Prostate gland (tissue), 2 donors: ENCODE measurements at regions not wholly inside any gene's neighbourhood (a gene's known extent, or its start where the extent isn't known, plus 50 kb on each side); places are given as distances from the start of the nearest gene placed in this dataset.
"Not testable (repeated sequence)": the region's sequence is repeated elsewhere in the genome, so short reads cannot be mapped to it uniquely, and the experiment has no call there.

Source experiments
- DNase-seq: peaks from one replicate; pipeline ENCODE4 v3.0.0-alpha.2; 2019; ENCODE audit warnings: low spot score
- H3K27ac ChIP-seq, 2 donors: fragments of 200-600 bp; sonication (generic); 2 replicates each; pipeline ENCODE4 v1.5.1; 2017 to 2019
- H3K27me3 ChIP-seq: fragments of 200-600 bp; sonication (generic); replicated peaks from 2 replicates; pipeline ENCODE4 v1.5.1; 2019; ENCODE audit not compliant: insufficient read depth
- H3K36me3 ChIP-seq, 2 donors: fragments of 200-600 bp; sonication (generic); 1 replicate in 1 of 2; 2 replicates in 1 of 2; pipeline versions ENCODE4 v1.5.1 to v1.8.1; 2017 to 2019
- H3K4me1 ChIP-seq: fragments of 200-600 bp; sonication (generic); replicated peaks from 2 replicates; pipeline ENCODE4 v1.5.1; 2019
- H3K4me3 ChIP-seq, 2 donors: fragments of 200-600 bp; sonication (generic); 2 replicates each; pipeline ENCODE4 v1.5.1; 2017 to 2019
- H3K9me3 ChIP-seq: fragments of 200-600 bp; sonication (generic); 2 replicates; pipeline ENCODE4 v1.5.1; 2017
- POLR2A ChIP-seq: fragments of 450-650 bp; IDR thresholded peaks from one replicate; pipeline ENCODE4 v1.6.1; 2016; ENCODE audit warnings: antibody characterized with exemption, mild to moderate bottlenecking
- POLR2AphosphoS5 ChIP-seq: sonication (generic); formaldehyde crosslinking; IDR thresholded peaks from one replicate; pipeline ENCODE4 v1.6.1; 2017; ENCODE audit warnings: antibody characterized with exemption
- WGBS: methylation state at CpG from one replicate; pipeline ENCODE4 v1.1.5; 2018; 5-methylcytosine and 5-hydroxymethylcytosine counted together
- intact Hi-C: fragments of 100-400 bp; cut with DNase I; formaldehyde crosslinking; loops from one replicate; pipeline ENCODE4 v1.14.2; 2022
- TF ChIP-seq, protein P1 (sequence below), 4 experiments: fragments of 200-600 bp in 2 of 4; fragments of 450-650 bp in 2 of 4; sonication (generic) in 2 of 4; IDR thresholded peaks; 1 replicate in 3 of 4; 2 replicates in 1 of 4; pipeline ENCODE4 v1.5.1; 2016 to 2019; ENCODE audit warnings: antibody characterized with exemption in 4 of 4, mild to moderate bottlenecking in 2 of 4, moderate library complexity in 2 of 4

DNA sequence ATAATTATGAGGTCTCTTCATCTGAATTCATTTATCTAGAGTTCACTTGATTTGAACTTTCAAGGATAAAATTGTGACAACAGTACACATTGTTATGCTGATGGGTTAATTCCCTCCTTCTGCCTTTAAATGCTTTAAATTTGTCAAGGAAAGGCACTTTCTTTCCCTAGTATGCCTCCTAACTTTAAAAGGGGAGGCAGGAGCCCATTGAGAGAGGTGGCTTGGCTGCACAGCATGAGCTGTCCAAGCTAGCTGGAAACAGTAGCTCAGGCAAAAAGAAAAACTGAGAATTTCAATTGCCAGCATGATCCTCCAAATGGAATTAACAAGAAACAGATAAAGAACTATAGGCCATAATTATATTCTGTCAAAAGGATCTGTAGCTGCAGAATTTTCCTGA, 243.3 kb upstream of the GRIK2 start:
- no peaks in the 10 kb centered on the region for H3K4me1 ChIP-seq

DNA sequence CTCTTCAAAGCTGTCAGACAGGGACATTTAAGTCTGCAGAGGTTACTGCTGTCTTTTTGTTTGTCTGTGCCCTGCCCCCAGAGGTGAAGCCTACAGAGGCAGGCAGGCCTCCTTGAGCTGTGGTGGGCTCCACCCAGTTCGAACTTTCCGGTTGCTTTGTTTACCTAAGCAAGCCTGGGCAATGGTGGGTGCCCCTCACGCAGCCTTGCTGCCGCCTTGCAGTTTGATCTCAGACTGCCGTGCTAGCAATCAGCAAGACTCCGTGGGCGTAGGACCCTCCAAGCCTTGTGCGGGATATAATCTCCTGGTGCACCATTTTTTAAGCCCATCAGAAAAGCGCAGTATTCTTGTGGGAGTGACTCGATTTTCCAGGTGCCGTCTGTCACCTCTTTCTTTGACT, 235.9 kb upstream of the GRIK2 start:
- intact Hi-C loops, H3K4me1 ChIP-seq, H3K27ac ChIP-seq, H3K36me3 ChIP-seq, DNase-seq, H3K27me3 ChIP-seq, H3K9me3 ChIP-seq, H3K4me3 ChIP-seq: not testable (repeated sequence)
- 80% methylated on average over 11 of the region's 11 CpGs for WGBS

More for the DNA sequence above, 243.3 kb upstream of the GRIK2 start:
- H3K36me3 ChIP-seq, result no peaks in the 10 kb centered on the region
- no peak for DNase-seq
- no peaks in the 10 kb centered on the region for H3K9me3 ChIP-seq
- H3K27ac ChIP-seq, result no peak overlapping the region
- intact Hi-C loops, result no loop called here
- no peak overlapping the region for H3K4me3 ChIP-seq
- H3K27me3 ChIP-seq, result no peaks in the 10 kb centered on the region
- TF ChIP-seq POLR2AphosphoS5 (no peak), POLR2A (no peak)
- TF ChIP-seq, protein P1, sequence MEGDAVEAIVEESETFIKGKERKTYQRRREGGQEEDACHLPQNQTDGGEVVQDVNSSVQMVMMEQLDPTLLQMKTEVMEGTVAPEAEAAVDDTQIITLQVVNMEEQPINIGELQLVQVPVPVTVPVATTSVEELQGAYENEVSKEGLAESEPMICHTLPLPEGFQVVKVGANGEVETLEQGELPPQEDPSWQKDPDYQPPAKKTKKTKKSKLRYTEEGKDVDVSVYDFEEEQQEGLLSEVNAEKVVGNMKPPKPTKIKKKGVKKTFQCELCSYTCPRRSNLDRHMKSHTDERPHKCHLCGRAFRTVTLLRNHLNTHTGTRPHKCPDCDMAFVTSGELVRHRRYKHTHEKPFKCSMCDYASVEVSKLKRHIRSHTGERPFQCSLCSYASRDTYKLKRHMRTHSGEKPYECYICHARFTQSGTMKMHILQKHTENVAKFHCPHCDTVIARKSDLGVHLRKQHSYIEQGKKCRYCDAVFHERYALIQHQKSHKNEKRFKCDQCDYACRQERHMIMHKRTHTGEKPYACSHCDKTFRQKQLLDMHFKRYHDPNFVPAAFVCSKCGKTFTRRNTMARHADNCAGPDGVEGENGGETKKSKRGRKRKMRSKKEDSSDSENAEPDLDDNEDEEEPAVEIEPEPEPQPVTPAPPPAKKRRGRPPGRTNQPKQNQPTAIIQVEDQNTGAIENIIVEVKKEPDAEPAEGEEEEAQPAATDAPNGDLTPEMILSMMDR (IDR thresholded peaks at IDR 0.05), result no peak

DNA sequence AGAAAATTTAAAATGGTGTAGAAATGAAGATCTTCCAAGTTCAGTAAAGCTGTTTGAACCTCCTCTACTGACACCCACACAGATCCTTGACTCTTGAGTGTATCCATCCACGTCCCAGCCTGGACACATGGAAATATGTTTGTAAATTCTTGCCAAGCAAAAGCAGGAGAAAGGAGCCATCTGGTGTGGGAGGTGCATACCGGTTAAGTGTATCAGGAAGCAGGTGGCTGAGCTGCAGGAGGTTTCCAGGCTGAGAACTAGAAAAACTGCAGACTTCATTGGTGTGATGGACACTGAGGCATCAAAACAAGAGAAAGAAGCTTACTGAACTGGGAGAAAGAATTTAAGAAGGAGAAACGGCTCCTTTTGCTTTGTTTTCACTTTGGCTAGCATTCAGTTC, 229.9 kb upstream of the GRIK2 start:
- Histone ChIP-seq H3K27me3 (no peaks in the 10 kb centered on the region), H3K4me1 (no peaks in the 10 kb centered on the region), H3K4me3 (no peak overlapping the region), H3K27ac (no peak overlapping the region), H3K9me3 (no peaks in the 10 kb centered on the region), H3K36me3 (no peaks in the 10 kb centered on the region)
- no peak for DNase-seq
- intact Hi-C loops, result no loop called here
- 42% methylated on average over 3 of the region's 3 CpGs for WGBS
- TF ChIP-seq POLR2A, result no peak
- TF ChIP-seq, protein P1 (IDR thresholded peaks at IDR 0.05), result no peak

DNA sequence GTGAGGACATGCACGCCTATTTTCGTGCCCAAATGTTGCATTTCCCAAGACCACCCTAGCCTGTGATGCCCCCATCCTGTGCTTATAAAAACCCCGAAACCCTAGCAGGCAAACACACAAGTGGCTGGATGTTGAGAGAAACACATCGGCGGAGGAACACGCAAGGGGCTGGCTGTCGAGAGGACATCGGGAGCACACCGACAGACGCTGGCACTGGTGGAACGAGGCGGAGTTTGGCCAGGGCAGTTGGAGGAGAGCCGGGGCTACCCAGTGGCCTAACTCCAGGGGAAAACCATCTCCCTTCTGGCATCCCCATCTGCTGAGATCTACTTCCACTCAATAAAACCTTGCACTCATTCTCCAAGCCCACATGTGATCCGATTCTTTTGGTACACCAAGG, 225.9 kb upstream of the GRIK2 start:
- no peak for DNase-seq
- WGBS, result 95% methylated on average over 14 of the region's 14 CpGs
- no peak overlapping the region for H3K4me3 ChIP-seq
- H3K9me3 ChIP-seq, result no peaks in the 10 kb centered on the region
- H3K27ac ChIP-seq, result no peak overlapping the region
- H3K4me1 ChIP-seq, result no peaks in the 10 kb centered on the region
- TF ChIP-seq, protein P1 (IDR thresholded peaks at IDR 0.05), result no peak
- TF ChIP-seq POLR2AphosphoS5, result no peak
- no peak for TF ChIP-seq POLR2A
- intact Hi-C loops, result no loop called here
- H3K36me3 ChIP-seq, result no peaks in the 10 kb centered on the region
- no peaks in the 10 kb centered on the region for H3K27me3 ChIP-seq

DNA sequence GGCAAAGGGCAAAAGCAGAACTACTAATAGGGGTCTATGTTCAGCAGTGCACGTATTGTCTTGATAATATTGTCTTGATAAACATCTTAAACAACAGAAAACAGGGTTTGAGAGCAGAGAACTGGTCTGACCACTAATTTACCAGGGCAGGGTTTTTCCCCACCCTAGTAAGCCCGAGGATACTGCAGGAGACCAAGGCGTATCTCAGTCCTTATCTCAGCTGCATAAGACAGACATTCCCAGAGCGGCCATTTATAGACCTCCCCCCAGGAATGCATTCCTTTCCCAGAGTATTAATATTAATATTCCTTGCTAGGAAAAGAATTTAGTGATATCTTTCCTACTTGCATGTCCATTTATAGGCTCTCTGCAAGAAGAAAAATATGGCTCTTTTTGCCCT, 222.5 kb upstream of the GRIK2 start:
- H3K36me3 ChIP-seq, H3K4me1 ChIP-seq, DNase-seq, H3K9me3 ChIP-seq, H3K27me3 ChIP-seq, H3K27ac ChIP-seq, H3K4me3 ChIP-seq, intact Hi-C loops: not testable (repeated sequence)
- WGBS, result 95% methylated on average over 4 of the region's 4 CpGs

DNA sequence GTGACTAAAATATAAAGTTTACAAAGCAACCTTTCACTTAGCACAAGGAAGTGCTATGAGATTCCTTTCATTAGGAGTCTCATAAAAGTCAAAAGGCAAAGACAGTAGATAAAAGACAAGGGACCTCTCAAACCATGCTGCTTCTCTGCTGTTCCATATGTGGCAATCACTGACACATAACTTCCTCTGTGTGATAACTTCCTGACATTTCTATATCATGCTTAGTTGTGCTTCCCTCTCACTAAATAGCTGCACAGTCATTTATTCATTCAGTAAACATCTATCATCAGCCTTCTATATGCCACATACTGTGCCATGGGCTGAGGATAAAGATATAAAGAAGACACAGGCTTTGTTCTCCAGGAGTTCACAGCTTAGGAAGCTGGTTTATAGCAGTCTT, 214.8 kb upstream of the GRIK2 start:
- TF ChIP-seq, protein P1 (IDR thresholded peaks at IDR 0.05), result no peak
- TF ChIP-seq POLR2A, result no peak
- no peak for TF ChIP-seq POLR2AphosphoS5
- no peaks in the 10 kb centered on the region for H3K4me1 ChIP-seq
- intact Hi-C loops, result no loop called here
- DNase-seq, result no peak
- no peak overlapping the region for H3K27ac ChIP-seq
- no peak overlapping the region for H3K4me3 ChIP-seq
- H3K27me3 ChIP-seq, result no peaks in the 10 kb centered on the region
- H3K9me3 ChIP-seq, result no peaks in the 10 kb centered on the region
- H3K36me3 ChIP-seq, result no peaks in the 10 kb centered on the region
